GM10847 (cell line): ENCODE measurements at regions not wholly inside any gene's neighbourhood (a gene's known extent, or its start where the extent isn't known, plus 50 kb on each side); places are given as distances from the start of the nearest gene placed in this dataset.

Experiments used
- POLR2A ChIP-seq: IDR thresholded peaks from 2 replicates; pipeline ENCODE4 v1.6.1; 2011; ENCODE audit not compliant: insufficient read length; ENCODE audit errors: extremely low read depth

DNA sequence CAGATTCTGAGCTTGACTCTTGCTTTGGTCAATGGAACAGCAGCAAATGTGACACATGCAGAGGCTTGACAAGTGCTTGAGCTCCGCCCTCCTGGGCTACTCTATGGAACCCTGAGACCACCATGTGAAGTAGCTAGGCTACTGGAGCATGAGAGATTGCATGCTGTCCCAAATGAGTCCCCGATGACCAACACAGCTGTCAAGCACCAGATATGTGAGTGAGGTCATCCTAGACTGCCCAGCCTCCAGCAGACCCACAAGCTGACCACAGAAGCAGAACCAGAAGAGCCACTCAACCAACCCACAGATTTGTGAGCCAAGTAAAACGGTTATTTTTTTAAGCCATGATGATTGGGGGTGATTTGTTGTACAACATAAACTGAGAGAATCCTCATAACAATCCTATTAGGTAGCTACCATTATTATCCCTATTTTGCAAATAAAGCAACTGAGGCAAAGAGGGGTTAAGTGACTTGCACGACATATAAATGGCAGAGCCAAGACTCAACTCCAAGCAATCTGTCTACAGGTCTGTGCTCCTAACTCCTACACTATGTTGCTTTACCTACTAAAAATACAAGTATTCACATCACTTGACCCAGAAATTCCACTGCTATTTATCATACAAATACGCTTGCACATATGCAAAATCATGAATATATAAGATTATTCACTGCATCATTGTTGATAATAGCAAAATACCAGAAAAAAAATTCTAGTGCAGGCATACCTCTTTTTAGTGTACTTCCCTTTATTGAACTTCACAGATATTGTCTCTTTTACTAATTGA lies 136.2 kb downstream of the NDUFA12 start:
- no peak for TF ChIP-seq POLR2A

DNA sequence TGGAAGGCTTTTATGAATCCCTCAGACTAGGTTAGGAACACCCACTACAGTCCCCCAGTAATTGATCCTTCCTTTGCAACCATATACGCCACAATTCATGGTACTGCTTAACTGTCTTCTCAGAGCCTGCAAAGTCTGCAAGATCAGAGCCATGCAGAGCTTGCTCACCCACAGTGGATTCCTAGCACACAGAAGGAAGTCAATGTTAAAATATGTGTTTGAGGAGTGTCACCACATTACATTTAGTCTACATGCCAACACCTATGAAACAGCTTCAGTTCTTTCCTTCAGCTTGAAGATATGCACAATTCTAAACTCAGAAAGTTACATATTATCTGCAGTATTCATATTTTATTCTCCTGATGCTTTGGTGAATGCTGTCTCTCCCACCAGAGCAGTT lies 138.5 kb downstream of the NDUFA12 start:
- no peak for TF ChIP-seq POLR2A

DNA sequence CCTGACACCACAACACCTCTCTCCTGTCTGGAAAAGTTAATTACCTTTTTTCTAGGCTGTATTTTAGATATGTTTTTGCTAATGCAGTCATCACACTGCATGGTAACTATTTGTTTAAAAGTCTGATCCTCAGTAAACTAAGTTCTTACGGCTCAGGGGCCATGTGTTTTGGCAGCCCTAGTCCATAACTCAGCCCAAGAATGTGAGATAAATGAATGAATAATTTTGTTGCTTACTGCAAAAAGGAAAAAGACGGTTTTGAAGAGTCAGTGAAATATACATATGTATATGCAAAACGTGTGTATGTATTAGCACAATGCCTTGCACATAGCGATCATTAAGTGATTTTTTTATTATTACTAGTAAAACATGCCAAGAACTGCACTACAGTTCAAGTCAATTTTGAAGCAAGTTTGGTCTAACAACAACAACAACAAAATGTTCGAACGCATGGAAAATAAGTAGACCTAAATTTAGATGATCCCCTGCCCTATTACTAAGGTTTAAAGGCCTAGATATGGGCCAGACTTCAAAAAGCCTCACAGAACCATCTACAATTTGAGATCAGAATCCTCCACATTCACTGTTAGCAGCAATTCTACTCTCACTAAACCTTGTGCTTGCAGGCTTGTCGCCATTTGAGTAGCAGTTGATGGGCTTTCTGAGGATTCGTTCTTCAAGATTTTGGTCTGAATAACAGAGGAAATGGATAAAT lies 140.0 kb downstream of the NDUFA12 start:
- TF ChIP-seq POLR2A: no peak

DNA sequence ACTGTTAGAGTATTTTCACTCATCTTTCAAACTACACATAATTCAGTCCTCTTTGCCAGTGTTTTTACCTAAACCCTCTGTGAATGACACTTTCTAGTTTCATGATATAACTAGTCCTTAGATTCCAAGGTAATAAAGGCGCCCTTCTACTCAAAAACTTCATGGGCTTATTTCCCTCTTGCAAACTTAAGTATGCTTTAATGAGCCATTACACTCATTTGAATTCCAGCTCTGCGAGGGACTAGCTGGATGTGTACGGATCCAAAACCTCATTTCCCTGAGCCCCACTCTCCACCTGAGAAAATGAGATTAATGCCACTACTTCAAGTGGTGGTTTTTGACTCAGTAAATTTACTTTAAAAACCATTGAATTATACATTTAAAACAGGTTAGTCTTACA lies 141.1 kb downstream of the NDUFA12 start:
- TF ChIP-seq POLR2A: no peak

DNA sequence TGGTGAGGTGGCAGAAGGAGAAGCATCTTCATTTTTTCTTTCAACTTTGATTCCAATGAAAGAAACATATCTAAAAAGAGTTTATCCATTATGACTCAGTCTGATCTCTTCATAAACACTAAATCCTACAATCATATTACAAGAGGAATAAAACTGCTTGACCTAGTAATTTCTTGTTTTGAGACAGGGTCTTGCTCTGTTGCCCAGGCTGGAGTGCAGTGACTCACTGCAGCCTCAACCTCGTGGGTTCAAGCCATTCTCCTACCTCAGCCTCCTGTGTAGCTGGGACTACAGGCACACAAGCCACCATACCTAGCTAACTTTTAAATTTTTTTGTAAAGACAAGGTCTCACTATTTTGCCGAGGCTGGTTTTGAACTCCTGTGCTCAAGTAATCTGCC lies 147.2 kb downstream of the NDUFA12 start:
- no peak for TF ChIP-seq POLR2A

DNA sequence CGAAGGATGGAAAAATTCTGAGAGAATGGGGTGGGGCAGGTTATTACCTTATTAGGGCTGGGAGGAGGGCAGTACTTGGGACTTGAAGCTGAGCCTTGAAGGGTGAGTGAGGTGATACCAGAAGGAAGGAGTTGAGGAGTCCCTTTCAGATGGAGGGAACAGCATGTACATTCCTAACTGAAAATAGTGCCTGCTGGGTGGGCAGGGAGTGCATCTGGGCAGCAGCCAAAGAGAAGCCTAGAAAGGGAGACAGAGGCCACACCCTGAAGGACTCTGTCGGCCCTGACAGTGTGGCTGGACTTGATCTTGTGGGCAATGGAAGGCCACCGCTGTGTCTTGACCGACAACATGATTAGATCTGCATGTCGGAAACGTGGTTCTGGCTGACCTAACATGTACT lies 147.6 kb downstream of the NDUFA12 start:
- no peak for TF ChIP-seq POLR2A

DNA sequence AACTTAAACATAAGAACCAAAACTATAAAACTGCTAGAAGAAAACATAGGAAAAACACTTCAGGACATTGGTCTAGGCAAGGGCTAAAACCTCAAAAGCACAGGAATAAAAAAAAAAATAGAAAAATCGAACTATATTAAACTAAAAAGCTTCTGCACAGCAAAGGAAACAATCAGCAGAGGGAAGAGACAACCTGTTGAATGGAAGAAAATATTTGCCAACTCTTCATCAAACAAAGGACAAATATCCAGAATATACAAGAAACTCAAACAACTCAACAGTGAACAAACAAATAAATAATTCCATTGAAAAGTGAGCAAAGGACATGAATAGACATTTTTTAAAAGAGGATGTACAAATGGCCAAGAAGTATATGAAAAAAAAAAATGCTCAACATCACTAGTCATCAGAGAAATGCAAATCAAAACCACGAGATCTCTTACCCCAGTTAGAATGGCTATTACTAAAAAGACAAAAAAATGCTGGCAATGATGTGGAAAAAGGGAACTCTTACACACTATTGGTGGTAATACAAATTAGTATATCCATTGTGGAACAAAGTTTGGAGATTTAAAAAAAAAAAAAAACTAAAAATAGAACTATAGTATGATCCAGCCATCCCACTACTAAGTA lies 152.0 kb downstream of the NDUFA12 start:
- TF ChIP-seq POLR2A: no peak

DNA sequence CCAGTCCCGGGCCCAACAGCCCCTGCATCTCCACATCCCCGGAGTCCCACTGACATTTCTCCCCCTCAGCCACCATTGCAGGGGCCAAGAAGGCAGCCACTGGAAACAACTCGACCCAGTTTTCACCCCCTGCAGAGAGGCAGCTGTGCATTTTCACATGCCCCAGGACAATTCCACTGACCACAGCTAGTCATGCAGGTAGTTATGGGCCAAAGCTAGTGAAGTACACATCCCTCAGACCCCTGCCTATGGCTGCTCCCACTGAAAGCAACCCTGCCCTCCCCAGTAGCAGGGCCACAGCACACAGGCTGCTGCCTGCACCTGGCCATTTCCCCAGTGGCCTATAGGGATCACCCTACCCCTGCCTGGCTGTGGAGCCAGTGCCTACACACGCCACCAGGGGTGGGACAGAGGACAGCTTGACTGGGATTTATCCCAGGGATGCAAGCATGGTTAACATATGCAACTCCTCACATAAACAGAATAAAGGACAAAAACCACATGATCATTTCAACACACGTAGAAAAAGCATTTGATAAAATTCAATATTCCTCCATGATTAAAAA lies 154.0 kb downstream of the NDUFA12 start:
- no peak for TF ChIP-seq POLR2A

DNA sequence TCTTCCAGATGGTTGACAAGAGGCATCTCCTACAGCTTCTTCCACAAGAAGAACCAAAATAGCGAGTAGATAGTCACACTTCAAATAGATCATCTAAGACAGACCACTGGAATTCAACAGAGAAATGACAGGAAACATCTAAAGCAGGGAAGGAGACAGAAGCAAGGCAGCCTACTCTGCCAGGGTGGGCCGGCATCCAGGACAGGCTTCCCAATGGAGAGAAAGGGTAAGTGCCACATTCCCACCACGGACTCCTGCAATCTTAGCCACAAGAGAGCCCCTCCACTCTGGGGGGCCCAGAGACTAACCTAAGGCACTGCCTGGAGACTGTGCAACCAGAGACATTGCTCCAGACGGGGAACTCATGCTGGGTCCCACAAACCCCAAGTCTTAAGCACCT lies 154.5 kb downstream of the NDUFA12 start:
- no peak for TF ChIP-seq POLR2A

DNA sequence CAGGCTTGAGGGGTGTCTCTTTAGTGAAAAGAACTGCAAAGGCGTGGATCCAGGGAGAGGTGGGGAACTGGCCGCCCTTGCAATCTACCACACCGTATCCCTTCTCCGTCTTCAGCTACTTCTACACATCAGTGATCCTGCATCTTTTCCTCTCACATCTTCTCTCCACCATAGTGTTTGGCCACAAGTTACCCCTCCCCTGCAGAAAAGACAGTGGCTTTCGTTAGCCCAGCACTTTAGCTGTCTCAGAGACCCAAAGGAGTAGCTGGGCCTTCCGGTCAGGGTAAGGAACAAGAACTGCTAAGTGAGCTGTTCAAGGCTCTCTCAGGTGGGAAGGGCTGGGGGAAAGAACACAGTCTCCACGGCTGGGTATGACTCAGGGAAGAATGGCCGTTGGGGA lies 158.4 kb downstream of the NDUFA12 start:
- TF ChIP-seq POLR2A: no peak

DNA sequence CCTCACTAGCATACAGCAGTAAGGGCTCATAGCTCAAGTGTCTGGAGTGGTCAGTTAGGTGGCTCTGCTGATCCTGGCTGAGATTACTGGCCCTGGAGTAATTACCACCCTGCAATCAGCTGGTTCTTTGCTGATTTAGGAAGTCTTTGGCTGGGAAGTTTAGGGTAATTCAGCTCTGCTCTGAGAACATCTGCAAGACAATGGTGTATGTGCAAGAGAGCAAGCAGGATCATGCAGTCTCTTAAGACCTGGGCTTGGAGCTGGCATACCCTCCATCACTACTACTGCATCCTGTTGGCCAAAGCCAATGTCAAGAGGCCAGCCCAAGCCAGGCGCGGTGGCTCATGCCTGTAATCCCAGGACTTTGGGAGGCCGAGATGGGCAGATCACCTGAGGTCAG lies 159.0 kb downstream of the NDUFA12 start:
- no peak for TF ChIP-seq POLR2A

DNA sequence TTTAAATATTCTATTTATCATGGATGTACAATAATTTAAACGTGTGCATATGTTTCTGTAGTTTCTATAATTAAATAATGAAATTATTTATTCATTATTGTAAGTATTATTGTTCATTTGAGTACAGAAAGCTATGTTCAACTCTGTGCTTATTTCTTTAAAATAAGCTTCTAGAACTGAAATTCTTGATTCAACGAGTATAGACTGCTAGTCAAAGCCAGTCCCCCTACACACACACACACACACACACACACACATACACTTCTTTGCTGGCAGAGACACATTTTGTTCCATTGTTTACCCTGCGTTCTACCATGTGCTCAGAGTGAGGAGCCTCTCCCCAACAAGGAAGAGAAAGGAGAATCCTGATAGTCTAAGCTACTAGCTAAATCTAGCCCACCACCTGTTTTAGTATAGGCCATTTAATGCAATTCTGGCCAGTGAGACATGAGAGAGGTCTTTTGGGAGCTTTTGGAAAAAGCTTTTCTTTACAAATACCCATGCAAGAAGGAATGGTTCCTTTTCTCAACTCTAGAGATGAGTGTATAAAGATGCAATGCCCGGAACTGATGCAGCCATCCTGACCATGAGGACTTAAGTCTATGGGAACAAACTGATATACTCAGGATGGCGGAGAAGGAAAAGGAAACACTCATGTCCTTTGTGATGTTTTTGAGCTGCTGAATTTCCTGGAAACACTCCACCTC lies 161.4 kb downstream of the NDUFA12 start:
- no peak for TF ChIP-seq POLR2A

DNA sequence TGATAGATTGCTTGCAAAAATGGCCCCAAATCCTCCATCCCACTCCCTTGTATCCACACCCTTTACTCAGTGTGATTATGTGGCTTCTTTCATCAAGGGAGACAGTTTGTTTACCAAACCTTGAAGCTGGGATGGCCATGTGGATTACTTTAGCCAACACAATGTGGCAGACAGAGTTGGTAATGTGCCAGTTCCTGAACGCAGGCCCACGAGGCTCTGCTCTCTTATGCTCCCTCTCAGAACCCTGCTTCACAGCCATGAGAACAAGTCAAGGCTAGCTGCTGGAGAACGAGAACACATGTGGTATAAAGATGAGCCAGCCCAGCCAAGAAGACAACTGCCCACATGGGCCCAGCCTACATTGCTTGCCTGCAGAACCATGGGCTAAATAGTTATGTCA lies 162.3 kb downstream of the NDUFA12 start:
- TF ChIP-seq POLR2A: no peak

DNA sequence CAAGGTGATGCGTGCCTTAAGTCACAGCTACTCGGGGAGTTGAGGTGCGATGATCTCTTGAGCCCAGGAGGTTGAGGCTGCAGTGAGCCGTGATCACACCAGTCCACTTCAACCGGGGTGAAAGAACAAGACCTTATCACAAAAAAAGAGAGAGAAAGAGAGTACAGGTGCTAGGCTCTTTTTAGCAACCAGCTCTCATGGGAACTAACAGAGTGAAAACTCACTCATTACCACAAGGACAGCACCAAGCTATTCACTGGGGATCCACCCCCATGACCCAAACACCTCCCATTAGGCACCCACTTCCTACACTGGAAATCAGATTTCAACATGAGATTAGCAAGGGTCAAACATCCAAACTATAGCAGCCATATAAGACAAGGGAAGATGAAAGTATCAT lies 164.2 kb downstream of the NDUFA12 start:
- TF ChIP-seq POLR2A: no peak

DNA sequence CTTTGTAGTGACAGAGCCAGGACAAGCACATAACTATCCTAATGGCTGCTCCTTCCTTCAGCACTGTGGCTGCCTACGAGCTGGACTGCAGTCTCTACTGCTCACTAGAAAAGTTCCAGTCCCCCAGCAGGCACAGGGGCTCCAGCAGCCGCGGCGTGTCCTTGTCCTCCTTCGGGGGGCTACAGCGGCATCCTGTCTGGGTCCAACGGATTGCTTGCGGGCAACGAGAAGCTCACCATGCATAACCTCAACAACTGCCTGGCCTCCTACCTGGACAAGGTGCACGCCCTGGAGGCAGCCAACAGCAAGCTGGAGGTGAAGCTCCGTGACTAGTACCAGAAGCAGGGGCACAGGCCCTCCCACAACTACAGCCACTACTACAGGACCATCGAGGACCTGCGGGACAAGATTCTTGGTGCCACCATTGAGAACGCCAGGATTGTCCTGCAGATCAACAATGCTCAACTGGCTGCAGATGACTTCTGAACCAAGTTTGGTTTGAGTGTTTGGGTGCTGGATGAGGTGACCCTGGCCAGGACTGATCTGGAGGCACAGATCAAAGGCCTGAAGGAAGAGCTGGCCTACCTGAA lies 169.4 kb downstream of the NDUFA12 start:
- no peak for TF ChIP-seq POLR2A
